Ectodermal cell (in vitro differentiated cells): ENCODE measurements at regions not wholly inside any gene's neighbourhood (a gene's known extent, or its start where the extent isn't known, plus 50 kb on each side); places are given as distances from the start of the nearest gene placed in this dataset.

Experiments used
- H3K27ac ChIP-seq: 2 replicates; pipeline ENCODE4 v1.7.0; 2013; ENCODE audit warnings: mild to moderate bottlenecking, low read depth, low read length; ENCODE audit not compliant: insufficient read depth, poor library complexity, severe bottlenecking
- H3K27me3 ChIP-seq: 2 replicates; pipeline ENCODE4 v1.7.0; 2013; ENCODE audit warnings: mild to moderate bottlenecking, low read length; ENCODE audit not compliant: insufficient read depth, control insufficient read depth, poor library complexity, severe bottlenecking
- H3K36me3 ChIP-seq: one replicate; pipeline ENCODE4 v1.7.0; 2013; ENCODE audit warnings: low read length; ENCODE audit not compliant: control insufficient read depth, insufficient read depth
- H3K4me1 ChIP-seq: one replicate; pipeline ENCODE4 v1.7.0; 2013; ENCODE audit warnings: low read length; ENCODE audit not compliant: control insufficient read depth, insufficient read depth
- H3K4me3 ChIP-seq: 2 replicates; pipeline ENCODE4 v1.7.0; 2013; ENCODE audit warnings: low read depth, low read length, control low read depth; ENCODE audit not compliant: insufficient read depth
- H3K9me3 ChIP-seq: 2 replicates; pipeline ENCODE4 v1.7.0; 2013; ENCODE audit warnings: mild to moderate bottlenecking, low read length, moderate library complexity; ENCODE audit not compliant: control insufficient read depth
- WGBS, 2 experiments: methylation state at CpG; one replicate each; pipeline ENCODE4 v1.1.7; 2013; ENCODE audit warnings: missing lambda C conversion rate in 2 of 2; 5-methylcytosine and 5-hydroxymethylcytosine counted together

- H3K27me3 ChIP-seq: no peaks in the 10 kb centered on the region
These were observed 57.2 kb upstream of the HS3ST1 start for GRCh38 chr4:11485926-11486325.

GRCh38 chr4:11484531-11484930 is 55.8 kb upstream of the HS3ST1 start:
- H3K27ac ChIP-seq: no peak overlapping the region
- H3K9me3 ChIP-seq: no peaks in the 10 kb centered on the region
- 85 to 100% methylated on average over 1 of the region's 1 CpG for WGBS, 2 experiments
- H3K36me3 ChIP-seq: no peaks in the 10 kb centered on the region
- H3K27me3 ChIP-seq: no peaks in the 10 kb centered on the region
- H3K4me3 ChIP-seq: no peak overlapping the region
- no peaks in the 10 kb centered on the region for H3K4me1 ChIP-seq

More at GRCh38 chr4:11485926-11486325, 57.2 kb upstream of the HS3ST1 start:
- no peaks in the 10 kb centered on the region for H3K36me3 ChIP-seq
- H3K4me3 ChIP-seq: no peak overlapping the region
- H3K27ac ChIP-seq: no peak overlapping the region
- no peaks in the 10 kb centered on the region for H3K9me3 ChIP-seq
- no peaks in the 10 kb centered on the region for H3K4me1 ChIP-seq
- WGBS, 2 experiments: 84 to 91% methylated on average over 2 of the region's 2 CpGs

- no peaks in the 10 kb centered on the region for H3K27me3 ChIP-seq
- no peak overlapping the region for H3K4me3 ChIP-seq
- H3K36me3 ChIP-seq: no peaks in the 10 kb centered on the region
- H3K27ac ChIP-seq: no peak overlapping the region
- no peaks in the 10 kb centered on the region for H3K9me3 ChIP-seq
- WGBS, 2 experiments: 50 to 100% methylated on average over 2 of the region's 3 CpGs
- no peaks in the 10 kb centered on the region for H3K4me1 ChIP-seq
These were observed 54.4 kb upstream of the HS3ST1 start for GRCh38 chr4:11483046-11483445.

- WGBS, 2 experiments: 86 to 94% methylated on average over 2 of the region's 2 CpGs
- Histone ChIP-seq H3K4me1 (no peaks in the 10 kb centered on the region), H3K4me3 (no peak overlapping the region), H3K27ac (no peak overlapping the region), H3K36me3 (no peaks in the 10 kb centered on the region), H3K27me3 (no peaks in the 10 kb centered on the region), H3K9me3 (no peaks in the 10 kb centered on the region)
These were observed 52.0 kb upstream of the HS3ST1 start for GRCh38 chr4:11480683-11481082.
